B cell (primary cell): ENCODE measurements at regions not wholly inside any gene's neighbourhood (a gene's known extent, or its start where the extent isn't known, plus 50 kb on each side); places are given as distances from the start of the nearest gene placed in this dataset.

Source experiments
- CTCF ChIP-seq: fragments of 200-600 bp; IDR thresholded peaks from one replicate; pipeline ENCODE4 v1.8.0; 2022; ENCODE audit warnings: antibody characterized with exemption, mild to moderate bottlenecking
- EZH2 ChIP-seq: IDR thresholded peaks from 2 replicates; pipeline ENCODE4 v1.6.1; 2012; ENCODE audit warnings: borderline replicate concordance, low read depth, mild to moderate bottlenecking, moderate library complexity, low read length; ENCODE audit not compliant: insufficient read depth, poor library complexity, severe bottlenecking

- TF ChIP-seq CTCF = no peak
- TF ChIP-seq EZH2 = no peak
These were observed 1009.8 kb upstream of the SLIT2 start for GRCh38 chr4:19241895-19242294.
